Colonic mucosa (tissue), 4 donors: ENCODE measurements at regions not wholly inside any gene's neighbourhood (a gene's known extent, or its start where the extent isn't known, plus 50 kb on each side); places are given as distances from the start of the nearest gene placed in this dataset.

Experiments used
- DNase-seq: peaks from one replicate; pipeline ENCODE4 v3.0.0-alpha.2; 2020
- H3K27ac ChIP-seq: fragments of 200-600 bp; one replicate; pipeline ENCODE4 v1.8.0; 2021
- H3K27me3 ChIP-seq: fragments of 200-600 bp; one replicate; pipeline ENCODE4 v1.8.0; 2021
- H3K36me3 ChIP-seq: fragments of 200-600 bp; one replicate; pipeline ENCODE4 v1.8.0; 2021
- H3K4me1 ChIP-seq: fragments of 200-600 bp; one replicate; pipeline ENCODE4 v1.8.0; 2021; ENCODE audit warnings: mild to moderate bottlenecking
- H3K4me3 ChIP-seq: fragments of 200-600 bp; one replicate; pipeline ENCODE4 v1.8.0; 2021
- H3K9ac ChIP-seq, 2 donors: one replicate each; pipeline ENCODE4 v1.7.0; 2013; ENCODE audit warnings: control low read depth in 2 of 2, low read depth in 2 of 2, low read length in 2 of 2
- H3K9me3 ChIP-seq: fragments of 200-600 bp; one replicate; pipeline ENCODE4 v1.8.0; 2021
- intact Hi-C: fragments of 100-400 bp; cut with DNase I; formaldehyde crosslinking; loops from one replicate; pipeline ENCODE4 v1.14.1; 2022
- TF ChIP-seq, protein P1 (sequence below): fragments of 200-600 bp; IDR thresholded peaks from one replicate; pipeline ENCODE4 v1.8.0; 2022; ENCODE audit warnings: antibody characterized with exemption, mild to moderate bottlenecking
- donor health status: healthy.
- donor health status: DM: no; HTN: no; CAD: no.
- donor health status: DM: no; HTN: no; CAD: no.

DNA sequence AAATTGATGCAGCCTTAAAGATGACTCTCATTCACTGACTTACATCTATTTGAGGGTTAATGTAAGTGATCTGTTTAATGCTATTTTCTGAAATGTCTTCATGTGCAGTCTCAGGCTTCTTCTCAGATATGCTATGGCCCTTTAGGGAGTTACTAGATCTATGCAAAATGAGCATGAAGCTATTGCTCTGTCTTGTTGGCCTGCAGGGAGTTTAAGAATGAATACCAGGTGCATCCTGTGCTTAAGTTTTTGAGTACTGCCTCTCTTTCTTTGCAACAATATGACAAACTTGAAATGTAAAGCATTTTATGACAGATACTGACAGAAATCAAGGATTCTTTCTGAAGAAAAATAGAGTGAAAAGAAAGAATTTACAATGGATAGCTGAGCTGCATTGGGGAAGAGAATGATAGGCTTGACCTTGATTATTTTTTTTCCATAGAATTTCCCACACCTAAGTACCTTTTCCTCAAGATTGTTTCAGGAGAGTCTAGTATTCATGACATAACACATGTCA, 1058.3 kb upstream of the TMEFF2 start:
- H3K9me3 ChIP-seq, result no peaks in the 10 kb centered on the region
- H3K27me3 ChIP-seq, result no peaks in the 10 kb centered on the region
- TF ChIP-seq, protein P1, sequence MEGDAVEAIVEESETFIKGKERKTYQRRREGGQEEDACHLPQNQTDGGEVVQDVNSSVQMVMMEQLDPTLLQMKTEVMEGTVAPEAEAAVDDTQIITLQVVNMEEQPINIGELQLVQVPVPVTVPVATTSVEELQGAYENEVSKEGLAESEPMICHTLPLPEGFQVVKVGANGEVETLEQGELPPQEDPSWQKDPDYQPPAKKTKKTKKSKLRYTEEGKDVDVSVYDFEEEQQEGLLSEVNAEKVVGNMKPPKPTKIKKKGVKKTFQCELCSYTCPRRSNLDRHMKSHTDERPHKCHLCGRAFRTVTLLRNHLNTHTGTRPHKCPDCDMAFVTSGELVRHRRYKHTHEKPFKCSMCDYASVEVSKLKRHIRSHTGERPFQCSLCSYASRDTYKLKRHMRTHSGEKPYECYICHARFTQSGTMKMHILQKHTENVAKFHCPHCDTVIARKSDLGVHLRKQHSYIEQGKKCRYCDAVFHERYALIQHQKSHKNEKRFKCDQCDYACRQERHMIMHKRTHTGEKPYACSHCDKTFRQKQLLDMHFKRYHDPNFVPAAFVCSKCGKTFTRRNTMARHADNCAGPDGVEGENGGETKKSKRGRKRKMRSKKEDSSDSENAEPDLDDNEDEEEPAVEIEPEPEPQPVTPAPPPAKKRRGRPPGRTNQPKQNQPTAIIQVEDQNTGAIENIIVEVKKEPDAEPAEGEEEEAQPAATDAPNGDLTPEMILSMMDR, result no peak
- no peaks in the 10 kb centered on the region for H3K36me3 ChIP-seq
- H3K4me1 ChIP-seq, result no peaks in the 10 kb centered on the region
- H3K27ac ChIP-seq, result no peak overlapping the region
- DNase-seq, result no peak
- H3K9ac ChIP-seq, result no peak overlapping the region
- H3K4me3 ChIP-seq, result no peak overlapping the region
- intact Hi-C loops, result no loop called here

DNA sequence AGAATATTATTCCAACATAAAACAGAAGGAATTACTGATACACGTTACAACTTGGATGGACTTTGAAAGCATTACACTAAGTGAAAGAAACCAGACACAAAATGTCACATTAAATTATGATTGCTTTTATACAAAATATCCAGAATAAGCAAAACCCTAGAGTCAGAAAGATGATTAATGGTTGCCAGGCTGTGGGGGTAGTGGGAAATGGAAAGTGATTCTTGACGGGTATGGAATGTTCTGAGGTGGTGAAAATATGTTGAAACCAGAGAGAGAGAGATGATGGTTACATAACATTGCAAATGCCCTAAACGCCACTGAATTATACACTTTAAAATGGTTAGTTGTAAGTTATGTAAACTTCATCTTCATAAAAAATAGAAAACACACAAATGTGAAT, 1057.2 kb upstream of the TMEFF2 start:
- no peak overlapping the region for H3K4me3 ChIP-seq
- H3K27ac ChIP-seq, result no peak overlapping the region
- no peaks in the 10 kb centered on the region for H3K36me3 ChIP-seq
- no peak overlapping the region for H3K9ac ChIP-seq
- intact Hi-C loops, result no loop called here
- DNase-seq, result no peak
- no peaks in the 10 kb centered on the region for H3K4me1 ChIP-seq
- TF ChIP-seq, protein P1, result no peak
- no peaks in the 10 kb centered on the region for H3K27me3 ChIP-seq
- no peaks in the 10 kb centered on the region for H3K9me3 ChIP-seq

GRCh38 chr2:193250389-193250788, 1055.7 kb upstream of the TMEFF2 start:
- Histone ChIP-seq H3K27ac (no peak overlapping the region), H3K9ac (no peak overlapping the region), H3K9me3 (no peaks in the 10 kb centered on the region), H3K36me3 (no peaks in the 10 kb centered on the region), H3K4me3 (no peak overlapping the region), H3K4me1 (no peaks in the 10 kb centered on the region), H3K27me3 (no peaks in the 10 kb centered on the region)
- TF ChIP-seq, protein P1, result no peak
- no peak for DNase-seq
- intact Hi-C loops, result no loop called here

DNA sequence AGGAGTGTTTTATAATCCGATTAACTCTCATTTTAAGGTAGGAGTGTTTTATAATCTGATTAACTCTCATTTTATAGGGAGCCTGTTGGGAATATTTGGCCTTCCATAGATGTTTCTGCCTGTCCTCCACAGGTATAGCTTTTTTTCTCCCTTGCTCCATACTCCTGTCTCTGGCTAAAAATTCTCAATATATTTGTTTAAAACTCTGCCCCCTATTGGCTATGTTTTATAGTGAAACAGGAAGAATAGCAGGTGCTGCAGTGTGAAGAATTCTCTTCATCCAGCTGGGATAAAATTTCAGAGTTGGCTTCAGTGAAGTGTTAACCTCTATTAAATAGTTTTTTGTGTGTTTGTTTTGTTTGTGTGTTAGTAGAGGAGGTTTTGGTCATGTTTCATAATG, 1046.0 kb upstream of the TMEFF2 start:
- Histone ChIP-seq H3K27ac (no peak overlapping the region), H3K9me3 (no peaks in the 10 kb centered on the region), H3K9ac (no peak overlapping the region), H3K4me1 (no peaks in the 10 kb centered on the region), H3K27me3 (no peaks in the 10 kb centered on the region), H3K36me3 (no peaks in the 10 kb centered on the region), H3K4me3 (no peak overlapping the region)
- TF ChIP-seq, protein P1, result no peak
- DNase-seq, result no peak
- intact Hi-C loops, result no loop called here

- Histone ChIP-seq H3K27ac (no peak overlapping the region), H3K36me3 (no peaks in the 10 kb centered on the region), H3K4me3 (no peak overlapping the region), H3K9me3 (no peaks in the 10 kb centered on the region), H3K9ac (no peak overlapping the region), H3K4me1 (no peaks in the 10 kb centered on the region), H3K27me3 (no peaks in the 10 kb centered on the region)
- TF ChIP-seq, protein P1, result no peak
- DNase-seq, result no peak
- intact Hi-C loops, result no loop called here
Measured at GRCh38 chr2:193231634-193232033, 1036.9 kb upstream of the TMEFF2 start.
